HEK293T (cell line): ENCODE measurements at regions not wholly inside any gene's neighbourhood (a gene's known extent, or its start where the extent isn't known, plus 50 kb on each side); places are given as distances from the start of the nearest gene placed in this dataset.

Experiments
- BHLHE40 ChIP-seq: fragments of 450-650 bp; IDR thresholded peaks from 2 replicates; pipeline ENCODE4 v1.6.1; 2016; ENCODE audit warnings: mild to moderate bottlenecking, moderate library complexity, borderline replicate concordance
- CTBP1 ChIP-seq: fragments of 450-650 bp; IDR thresholded peaks from 2 replicates; pipeline ENCODE4 v1.6.1; 2016; ENCODE audit warnings: borderline replicate concordance
- ELF4 ChIP-seq: fragments of 450-650 bp; IDR thresholded peaks from 2 replicates; pipeline ENCODE4 v1.6.1; 2017; ENCODE audit warnings: antibody characterized with exemption
- FOXA1 ChIP-seq: fragments of 450-650 bp; IDR thresholded peaks from 2 replicates; pipeline ENCODE4 v1.6.1; 2016; ENCODE audit warnings: mild to moderate bottlenecking
- LEF1 ChIP-seq: fragments of 450-650 bp; IDR thresholded peaks from 2 replicates; pipeline ENCODE4 v1.6.1; 2017; ENCODE audit warnings: mild to moderate bottlenecking, borderline replicate concordance
- SP1 ChIP-seq: fragments of 450-650 bp; IDR thresholded peaks from 2 replicates; pipeline ENCODE4 v1.6.1; 2017
- TARDBP ChIP-seq: fragments of 450-650 bp; IDR thresholded peaks from 2 replicates; pipeline ENCODE4 v1.6.1; 2016
- TF ChIP-seq, protein P1 (sequence below): fragments of 450-650 bp; IDR thresholded peaks from 2 replicates; pipeline ENCODE4 v1.6.1; 2016

DNA sequence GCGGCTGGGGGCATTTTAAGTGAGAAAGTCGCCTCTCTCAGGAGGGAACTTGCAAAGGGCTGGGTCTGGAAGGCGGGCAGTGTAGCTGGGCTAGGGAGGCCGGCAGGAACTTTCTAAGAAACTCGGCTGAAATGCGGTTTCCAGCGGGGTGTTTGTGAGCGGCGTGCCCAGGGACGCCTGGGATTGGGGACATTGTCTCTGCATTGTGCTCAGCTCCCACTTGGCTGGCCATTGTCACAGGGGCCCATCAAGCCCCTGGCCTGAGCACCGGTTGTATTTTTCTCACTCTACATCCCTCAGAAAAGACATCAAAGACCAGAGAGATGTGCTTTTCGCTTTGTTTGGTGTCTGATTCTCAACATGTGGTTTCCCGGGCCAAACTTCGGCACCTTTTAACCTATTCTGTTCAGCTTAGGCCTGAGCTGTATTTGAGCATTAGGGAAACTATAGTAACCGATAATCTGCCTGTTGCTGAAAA is 291.1 kb upstream of the IRX3 start:
- TF ChIP-seq TARDBP: no peak
- no peak for TF ChIP-seq BHLHE40
- TF ChIP-seq, protein P1, sequence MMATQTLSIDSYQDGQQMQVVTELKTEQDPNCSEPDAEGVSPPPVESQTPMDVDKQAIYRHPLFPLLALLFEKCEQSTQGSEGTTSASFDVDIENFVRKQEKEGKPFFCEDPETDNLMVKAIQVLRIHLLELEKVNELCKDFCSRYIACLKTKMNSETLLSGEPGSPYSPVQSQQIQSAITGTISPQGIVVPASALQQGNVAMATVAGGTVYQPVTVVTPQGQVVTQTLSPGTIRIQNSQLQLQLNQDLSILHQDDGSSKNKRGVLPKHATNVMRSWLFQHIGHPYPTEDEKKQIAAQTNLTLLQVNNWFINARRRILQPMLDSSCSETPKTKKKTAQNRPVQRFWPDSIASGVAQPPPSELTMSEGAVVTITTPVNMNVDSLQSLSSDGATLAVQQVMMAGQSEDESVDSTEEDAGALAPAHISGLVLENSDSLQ: no peak
- no peak for TF ChIP-seq LEF1
- no peak for TF ChIP-seq FOXA1
- TF ChIP-seq SP1: no peak
- no peak for TF ChIP-seq CTBP1
- TF ChIP-seq ELF4: no peak
